HG02623 (cell line): ENCODE measurements at regions not wholly inside any gene's neighbourhood (a gene's known extent, or its start where the extent isn't known, plus 50 kb on each side); places are given as distances from the start of the nearest gene placed in this dataset.
"Not testable (repeated sequence)": the region's sequence is repeated elsewhere in the genome, so short reads cannot be mapped to it uniquely, and the experiment has no call there.

Experiments
- ATAC-seq: cut with Tn5 transposase; IDR thresholded peaks from one replicate; pipeline ENCODE4 v1.9.1; 2021; ENCODE audit warnings: moderate library complexity; ENCODE audit not compliant: unreplicated experiment

DNA sequence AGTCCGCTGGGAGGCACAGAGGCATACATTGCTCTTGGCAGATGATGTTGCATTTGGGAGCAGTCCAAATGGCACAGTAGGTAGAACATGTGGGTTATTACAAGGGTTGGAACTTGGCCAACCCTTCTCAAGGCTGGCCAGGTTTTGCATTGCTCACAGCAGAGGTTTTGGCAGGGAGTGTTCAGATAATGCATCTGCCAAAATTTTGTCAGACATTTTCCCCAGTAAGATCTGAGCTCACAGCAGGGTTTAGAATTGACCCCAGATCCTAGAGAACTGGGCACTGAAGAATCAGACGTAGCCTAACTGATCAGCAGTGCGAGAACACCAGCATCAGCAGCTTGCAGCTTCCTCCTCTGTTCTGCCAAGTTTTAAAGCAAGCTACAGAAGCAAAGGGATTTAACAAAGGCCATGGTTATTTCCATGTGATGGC lies 468.8 kb upstream of the KIF2B start:
- no peak for ATAC-seq

DNA sequence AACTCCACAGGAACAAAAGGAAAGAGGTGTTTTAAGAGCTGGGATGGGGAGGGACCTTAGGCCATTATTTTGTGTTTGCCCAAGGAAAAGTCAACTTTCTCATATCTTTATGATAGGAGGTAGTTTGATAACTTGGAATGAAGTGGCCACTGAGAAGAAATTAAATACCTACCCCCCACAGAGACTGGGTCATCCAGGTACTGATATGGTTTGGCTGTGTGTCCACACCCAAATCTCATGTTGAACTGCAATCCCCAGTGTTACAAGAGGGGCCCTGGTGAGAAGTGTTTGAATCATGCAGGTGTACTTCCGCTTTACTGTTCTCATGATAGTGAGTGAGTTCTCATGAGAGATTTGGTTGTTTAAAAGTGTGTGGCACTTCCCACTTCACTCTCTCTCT lies 477.9 kb upstream of the KIF2B start:
- ATAC-seq, result no peak

DNA sequence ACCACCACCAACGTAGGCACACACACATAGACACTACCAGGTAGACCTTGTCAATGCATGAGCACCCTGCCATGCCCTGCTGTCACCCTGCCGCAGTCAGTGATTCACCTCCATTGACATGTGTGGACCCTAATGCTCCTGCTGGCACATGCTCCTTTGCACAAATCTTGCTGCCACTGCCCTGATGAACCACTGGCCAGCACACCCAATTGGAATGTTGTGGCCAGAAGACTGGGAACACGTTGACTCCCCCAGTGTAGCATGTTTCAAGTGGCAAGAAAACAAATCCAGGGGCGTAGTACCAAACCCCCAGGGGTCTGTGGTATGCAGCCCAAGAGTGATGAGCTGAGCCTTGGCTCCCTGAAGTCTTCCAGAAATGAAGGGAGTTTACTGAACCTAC lies 486.4 kb upstream of the KIF2B start:
- ATAC-seq, result no peak

DNA sequence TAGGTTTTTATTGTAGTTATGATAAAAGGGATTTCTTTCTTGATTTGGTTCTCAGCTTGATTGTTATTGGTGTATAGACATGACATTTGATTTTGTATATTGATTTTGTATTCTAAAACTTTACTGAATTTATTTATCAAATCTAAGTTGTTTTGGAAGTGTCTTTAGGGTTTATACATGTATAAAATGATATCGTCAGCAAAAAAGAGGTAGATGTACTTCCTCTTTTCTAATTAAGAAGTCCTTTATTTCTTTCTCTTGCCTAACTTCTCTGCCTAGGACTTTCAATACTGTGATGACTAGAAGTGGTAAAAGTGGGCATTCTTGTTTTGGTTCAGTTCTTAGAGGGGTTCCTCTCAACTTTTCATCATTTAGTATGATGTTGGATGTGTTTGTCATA lies 487.3 kb upstream of the KIF2B start:
- ATAC-seq, result no peak

DNA sequence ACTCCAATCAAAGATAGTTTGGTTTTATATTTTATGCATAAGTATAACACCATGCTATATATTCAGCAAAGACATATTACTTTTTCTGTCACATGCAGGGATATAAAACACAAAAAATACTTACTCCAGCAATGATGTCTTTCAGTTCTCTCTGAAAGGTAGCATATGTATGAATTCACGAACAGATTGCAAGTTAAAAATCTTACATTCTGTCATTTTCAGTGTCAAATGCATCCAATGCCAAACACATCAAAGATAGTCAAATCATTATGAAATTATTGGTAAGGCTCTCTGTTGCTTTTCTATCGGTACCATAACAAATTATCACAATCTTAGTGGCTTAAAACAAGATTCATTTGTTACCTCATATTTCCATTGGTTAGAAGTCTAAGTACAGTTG lies 492.0 kb upstream of the KIF2B start:
- no peak for ATAC-seq

DNA sequence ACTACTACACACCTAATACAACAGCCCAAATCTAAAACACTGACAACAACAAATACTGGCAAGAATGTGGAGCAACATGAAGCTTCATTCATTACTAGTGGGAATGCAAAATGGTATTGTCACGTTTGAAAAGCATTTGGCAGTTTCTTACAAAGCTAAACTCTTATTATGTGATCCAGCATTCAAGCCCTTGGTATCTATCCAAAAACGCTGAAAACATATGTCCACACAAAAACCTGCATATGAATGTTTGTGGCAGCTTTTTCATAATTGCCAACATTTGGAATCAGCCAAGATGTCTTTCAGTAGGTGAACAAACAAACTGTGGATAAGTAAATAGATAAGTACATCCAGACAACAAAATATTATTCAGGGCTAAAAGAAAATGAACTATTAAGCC lies 501.1 kb upstream of the KIF2B start:
- no peak for ATAC-seq

DNA sequence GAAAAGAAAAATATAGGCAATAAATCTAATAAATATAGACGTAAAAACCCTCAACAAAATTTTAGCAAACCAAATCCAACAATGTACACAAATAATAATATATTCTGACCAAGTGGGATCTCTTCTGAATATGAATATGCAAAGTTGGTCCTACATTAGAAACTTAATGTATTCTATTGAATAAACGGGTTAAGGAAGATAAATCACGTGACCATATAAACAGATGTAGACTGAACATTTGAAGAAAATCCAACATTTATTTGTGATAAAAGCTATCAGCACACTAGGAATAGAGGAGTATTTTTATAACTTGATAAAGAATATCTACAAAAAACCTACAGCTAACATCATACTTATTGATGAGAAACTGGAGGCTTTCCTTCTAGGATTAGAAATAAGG lies 502.8 kb upstream of the KIF2B start:
- ATAC-seq, result no peak

DNA sequence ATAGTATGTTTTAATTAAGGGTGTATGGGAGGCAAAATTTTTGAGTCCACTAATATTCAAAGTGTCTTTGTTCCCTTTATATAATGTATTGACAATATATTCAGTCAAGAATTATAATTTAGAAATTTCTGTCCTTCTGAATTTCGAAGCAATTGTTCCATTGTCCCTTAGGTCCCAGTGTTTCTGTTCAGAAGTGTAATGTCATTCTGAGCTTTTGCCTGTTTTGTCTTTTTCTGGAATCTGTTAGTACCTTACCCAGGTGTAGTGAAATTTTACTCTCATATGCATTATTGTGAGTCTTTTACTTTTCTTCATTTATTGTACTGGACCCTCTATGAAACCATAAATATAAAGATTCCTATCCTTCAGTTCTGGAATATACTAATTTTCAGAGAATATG lies 505.7 kb upstream of the KIF2B start:
- ATAC-seq, result no peak

DNA sequence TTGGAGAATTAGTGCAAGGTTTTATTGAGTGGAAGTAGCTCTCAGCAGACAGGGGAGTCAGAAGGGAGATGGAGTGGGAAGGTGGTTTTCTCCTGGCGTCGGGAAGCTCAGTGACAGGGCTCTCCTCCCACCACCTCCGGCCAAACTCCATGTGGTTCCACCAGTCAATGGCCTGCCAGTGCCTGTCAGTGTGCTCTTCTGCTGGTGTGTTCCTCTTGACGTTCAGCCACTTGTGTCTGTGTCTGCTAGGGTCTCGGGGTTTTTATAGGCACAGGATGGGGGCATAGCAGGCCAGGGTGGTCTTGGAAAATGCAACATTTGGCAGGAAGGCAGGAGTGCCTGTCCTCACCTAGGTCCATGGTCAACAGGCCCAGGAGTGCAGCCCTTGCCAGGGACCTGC lies 506.7 kb upstream of the KIF2B start:
- no peak for ATAC-seq

DNA sequence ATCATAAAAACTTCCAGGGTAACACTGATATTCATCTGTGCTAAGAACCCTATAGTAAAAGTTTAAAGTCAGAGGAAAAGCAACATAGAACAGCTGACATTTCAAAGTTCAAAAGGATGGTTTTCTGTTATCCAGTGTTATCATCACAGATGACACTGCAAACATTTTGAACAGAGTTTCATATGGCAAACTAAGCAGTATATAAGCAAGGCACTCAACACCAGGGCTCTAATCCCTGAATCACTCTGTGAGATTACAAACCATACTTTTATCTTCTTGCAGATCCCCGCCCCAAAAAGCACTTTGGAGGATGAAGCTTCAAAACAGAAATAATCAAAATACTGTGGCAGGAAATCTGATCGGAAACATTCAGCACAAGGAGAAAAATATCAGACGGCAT lies 508.2 kb upstream of the KIF2B start:
- no peak for ATAC-seq

DNA sequence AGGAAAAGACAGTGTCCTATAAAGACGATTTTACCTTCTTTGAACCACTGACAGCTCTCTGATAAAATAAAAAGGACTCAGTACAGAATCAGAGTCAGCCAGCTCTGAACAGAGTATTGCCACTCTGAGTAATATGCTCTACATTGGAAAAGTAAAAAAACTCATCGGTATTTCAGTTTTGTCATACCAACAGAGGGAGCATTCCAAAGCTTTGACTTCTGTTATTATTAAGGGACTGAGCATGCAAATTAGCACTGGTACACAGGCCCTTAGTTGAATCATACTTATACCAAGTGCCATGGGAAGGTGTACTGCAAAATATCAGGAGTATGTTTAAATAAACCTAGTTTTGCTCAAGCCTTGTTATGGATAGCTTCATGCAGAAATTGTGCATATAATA lies 509.0 kb upstream of the KIF2B start:
- no peak for ATAC-seq

DNA sequence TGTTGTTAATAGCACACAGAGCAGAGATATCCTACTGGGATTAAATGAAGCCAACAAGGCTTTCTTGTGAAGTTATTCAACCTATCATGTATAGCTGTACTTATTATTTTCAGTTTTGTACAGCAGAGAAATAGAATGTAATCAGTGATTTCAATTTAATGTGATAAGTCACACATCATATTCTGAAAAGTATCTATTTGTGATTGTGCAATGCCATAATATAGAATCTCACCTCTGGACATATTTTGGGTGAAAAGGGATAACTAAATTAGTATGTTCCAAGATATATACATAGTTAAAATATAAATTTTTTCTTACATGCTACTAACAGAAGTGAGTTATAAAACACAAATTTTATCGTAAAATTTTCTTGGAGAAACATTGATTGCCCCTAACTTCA lies 544.3 kb upstream of the KIF2B start:
- ATAC-seq, result no peak

DNA sequence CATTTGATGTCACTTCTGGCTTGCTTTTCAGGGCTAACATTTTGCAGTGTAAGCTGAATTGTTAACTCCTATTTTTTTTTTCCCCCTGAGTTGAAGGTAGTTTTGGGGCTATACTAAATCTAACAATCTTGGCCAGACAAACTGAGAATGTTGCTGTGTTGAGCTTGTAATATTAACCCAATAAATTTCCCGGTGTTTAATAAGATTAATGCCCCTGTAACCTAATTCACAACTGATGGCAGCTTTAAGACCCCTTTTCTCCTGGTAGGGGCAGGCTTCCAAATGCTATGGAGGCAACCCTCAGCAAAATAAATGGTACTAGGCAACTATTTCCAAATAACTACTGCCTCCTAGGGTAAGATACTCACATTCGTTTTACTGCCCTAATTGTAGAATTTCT lies 549.6 kb upstream of the KIF2B start:
- ATAC-seq, result no peak

DNA sequence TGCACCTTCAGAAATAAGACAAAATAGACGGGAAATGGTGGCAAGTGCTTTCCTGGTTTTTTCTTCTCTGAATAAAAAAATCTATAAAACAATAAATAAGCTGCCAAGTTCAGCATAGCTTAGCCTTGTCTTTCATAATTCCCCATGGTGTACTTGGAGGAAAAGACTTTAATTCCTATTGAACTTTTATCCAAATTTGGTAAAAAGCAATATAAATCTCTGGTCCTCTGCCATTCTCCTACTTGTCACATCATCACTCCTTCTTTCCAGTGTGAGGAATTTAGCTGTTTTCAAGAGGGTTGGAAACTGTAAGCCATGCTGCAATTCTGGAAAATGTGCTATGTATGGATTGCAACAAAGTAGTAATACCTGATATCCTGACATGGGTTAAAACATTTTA lies 551.8 kb upstream of the KIF2B start:
- no peak for ATAC-seq

DNA sequence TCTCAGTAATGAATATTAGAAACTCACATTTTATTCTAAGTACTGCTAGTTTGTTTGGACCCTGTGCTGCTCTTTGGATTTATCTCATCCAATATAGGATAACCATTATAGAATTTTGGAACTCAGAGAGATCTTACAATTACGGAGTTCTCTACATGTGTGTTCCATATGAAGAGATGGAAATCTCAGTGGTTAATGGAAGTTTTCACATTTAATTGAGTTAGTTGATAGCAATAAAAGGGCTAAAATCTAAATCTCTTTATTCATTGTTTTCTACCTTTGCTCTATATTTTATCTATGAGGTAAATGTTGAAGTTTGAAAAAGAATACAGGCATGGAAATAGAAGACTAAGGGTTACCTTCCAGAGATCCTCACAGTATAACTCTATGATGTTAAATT lies 558.0 kb upstream of the KIF2B start:
- no peak for ATAC-seq

DNA sequence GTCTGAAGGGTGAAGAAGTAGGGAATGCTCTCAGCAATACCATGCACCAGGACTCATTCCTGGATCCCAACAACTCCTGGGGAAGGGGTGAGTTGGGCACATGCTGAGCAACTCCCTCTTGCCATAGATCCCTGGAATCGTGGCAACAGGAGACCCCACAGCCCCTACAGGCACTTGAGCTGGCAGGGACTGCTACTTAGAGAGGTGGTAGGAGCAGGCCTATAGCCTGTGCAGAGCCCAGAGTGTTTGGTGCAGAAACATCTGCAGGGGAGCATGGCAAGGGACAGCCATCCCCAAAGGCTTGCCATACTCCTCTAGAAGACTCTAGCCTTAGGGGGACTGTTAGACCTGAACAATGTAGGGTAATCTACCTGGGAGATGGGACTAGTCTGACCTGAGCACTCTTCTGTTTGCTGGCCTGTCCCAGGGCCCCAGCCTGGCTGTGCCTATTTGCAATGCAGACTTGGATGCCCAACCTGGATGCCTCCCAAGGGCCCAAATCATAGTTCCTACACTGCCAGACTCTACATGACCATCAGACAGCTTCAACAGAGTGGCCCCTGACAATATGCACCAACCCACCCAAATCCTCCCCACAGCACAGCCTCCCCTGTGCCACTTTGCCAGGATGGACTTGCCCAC lies 568.6 kb upstream of the KIF2B start:
- ATAC-seq, result no peak

DNA sequence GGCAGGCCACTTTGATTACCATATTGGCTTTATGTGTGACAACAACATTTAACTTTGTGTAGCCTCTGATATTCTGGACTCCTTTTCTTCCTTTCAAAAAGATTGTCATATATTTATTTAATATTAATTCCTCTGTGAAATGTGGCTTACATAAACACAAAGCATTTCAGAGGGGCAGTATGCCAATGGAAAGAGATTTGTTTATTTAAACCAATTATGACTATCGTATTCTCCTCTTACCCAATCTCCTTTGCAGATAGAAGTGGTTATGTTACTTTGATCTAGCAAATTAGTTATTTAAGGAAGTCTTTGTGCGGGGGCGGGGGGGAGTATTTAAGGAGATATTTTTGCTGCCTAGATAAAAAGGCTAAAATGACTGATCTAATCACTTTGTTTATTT lies 573.7 kb upstream of the KIF2B start:
- no peak for ATAC-seq

DNA sequence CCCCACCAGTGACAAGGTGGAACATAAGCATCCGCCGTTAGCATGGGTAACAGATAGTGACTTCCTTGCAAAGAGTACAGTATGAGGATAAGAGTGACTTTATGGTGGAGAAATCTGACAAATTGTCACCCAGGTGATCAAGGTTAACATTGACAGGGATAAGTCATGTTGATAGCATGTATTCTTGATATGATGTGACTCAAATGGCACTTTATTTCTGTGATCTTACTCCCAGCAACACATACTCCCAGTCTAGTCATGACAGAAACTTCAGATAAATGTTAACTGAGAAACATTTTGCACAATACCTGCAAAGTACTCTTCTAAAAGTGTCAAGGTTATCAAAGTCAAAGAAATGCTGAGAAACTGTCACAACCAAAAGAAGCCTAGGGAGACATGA lies 588.6 kb upstream of the KIF2B start:
- no peak for ATAC-seq

DNA sequence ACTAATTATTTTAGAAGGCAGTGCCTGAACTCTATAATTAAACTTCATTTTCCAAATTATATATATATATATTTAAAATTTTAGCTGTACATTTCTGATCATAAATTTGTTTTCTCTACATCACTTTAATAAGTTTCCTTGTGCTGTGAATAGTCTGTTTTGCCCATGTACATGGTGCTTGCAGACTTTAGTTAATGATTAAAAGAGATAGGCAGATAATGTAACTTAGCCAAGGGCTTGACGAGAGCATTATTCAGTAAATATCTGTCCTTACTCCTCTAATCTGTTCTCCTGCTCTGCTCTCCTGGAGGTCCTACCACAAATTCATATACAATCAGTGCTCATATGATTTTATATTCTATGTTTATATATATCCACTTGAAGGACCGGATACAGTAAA lies 595.2 kb upstream of the KIF2B start:
- ATAC-seq, result no peak

DNA sequence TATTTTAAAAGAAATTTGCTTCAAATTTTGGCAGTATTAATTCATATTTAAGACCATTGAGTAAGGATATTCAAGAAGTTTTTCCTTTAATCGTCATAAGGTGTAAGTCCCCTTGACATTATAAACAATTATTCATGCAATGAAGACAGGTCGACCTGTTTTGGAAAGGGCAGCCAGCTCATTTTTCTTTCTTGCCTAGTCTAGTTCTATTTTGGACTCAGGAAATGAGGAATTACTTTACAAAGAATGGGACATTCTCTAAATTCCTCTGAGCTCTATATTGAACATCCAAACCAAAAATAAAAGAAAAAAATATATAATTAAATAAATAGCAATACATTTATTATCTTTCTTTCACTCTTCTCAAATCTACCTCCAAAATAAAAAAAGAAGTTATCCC lies 595.6 kb upstream of the KIF2B start:
- no peak for ATAC-seq

DNA sequence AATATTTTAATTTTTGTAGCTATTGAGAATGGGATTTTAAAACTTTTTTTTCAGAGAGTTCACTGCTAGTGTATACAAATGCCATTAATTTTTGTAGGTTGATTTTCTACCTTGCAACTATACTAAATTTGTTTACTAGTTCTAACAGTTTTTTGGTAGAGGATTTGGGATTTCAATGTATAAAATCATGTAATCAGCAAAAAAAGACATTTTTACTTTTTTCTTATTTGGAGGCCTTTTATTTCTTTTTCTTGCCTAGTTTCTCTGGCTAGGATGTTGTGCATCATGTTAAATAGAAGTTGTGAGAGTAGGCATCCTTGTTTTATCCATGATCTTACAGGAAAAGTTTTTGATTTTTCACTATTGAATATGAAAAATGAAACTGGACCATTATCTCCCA lies 602.9 kb upstream of the KIF2B start:
- no peak for ATAC-seq

DNA sequence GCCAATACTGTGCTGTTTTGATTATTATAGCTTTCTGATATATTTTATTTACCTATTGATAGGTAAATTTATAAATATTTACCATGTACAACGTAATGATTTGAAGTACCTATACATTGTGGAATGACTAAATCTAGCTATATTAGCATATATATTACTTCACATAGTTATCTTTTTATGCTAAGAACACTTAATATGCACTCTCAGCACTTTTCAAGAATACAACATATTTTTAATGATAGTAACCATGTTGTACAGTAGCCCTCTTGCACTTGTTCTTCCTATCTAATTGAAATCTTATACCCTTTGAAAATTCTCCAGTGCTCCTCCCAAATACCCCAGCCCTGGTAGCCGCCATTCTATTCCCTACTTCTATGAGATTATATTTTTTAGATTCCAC lies 604.0 kb upstream of the KIF2B start:
- no peak for ATAC-seq

DNA sequence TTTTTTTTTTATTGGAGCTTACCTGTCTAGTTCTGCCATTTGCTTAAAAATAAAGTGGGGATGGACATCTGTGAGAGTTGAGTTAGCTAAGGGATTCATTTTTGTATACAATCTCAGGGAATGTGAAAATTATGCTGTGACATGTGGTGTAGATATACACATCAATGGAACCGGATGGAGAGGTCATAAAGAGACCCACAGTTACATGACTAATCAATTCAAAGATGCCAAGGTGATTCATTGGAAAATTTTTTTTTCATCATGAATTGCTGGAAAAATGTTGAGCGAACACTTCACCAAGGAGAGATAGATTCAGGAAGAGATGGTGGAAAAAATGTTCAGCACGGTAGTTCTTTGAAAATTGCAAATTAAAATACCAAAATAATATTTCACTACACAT lies 605.4 kb upstream of the KIF2B start:
- ATAC-seq, result no peak

DNA sequence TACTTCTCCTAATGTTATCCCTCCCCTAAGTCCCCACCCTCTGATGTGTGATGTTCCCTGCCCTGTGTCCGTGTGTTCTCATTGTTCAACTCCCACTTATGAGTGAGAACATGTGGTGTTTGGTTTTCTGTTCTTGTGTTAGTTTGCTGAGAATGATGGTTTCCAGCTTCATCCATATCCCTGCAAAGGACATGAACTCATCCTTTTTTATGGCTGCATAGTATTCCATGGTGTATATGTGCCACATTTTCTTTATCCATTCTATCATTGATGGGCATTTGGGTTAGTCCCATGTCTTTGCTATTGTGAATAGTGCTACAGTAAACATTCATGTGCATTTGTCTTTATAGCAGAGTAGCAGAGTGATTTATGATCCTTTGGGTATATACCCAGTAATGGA lies 613.8 kb upstream of the KIF2B start:
- ATAC-seq, result not testable (repeated sequence)
